Endodermal cell (in vitro differentiated cells): ENCODE measurements at regions not wholly inside any gene's neighbourhood (a gene's known extent, or its start where the extent isn't known, plus 50 kb on each side); places are given as distances from the start of the nearest gene placed in this dataset.

Source experiments
- DNase-seq: peaks from one replicate; pipeline ENCODE4 v3.0.0-alpha.2; 2017
- H3K27ac ChIP-seq: 2 replicates; pipeline ENCODE4 v1.5.1; 2013; ENCODE audit warnings: mild to moderate bottlenecking, low read depth, low read length, moderate library complexity
- H3K27me3 ChIP-seq: 2 replicates; pipeline ENCODE4 v1.6.1; 2013; ENCODE audit warnings: mild to moderate bottlenecking, low read length, moderate library complexity; ENCODE audit not compliant: insufficient read depth, control insufficient read depth, poor library complexity, severe bottlenecking
- H3K36me3 ChIP-seq: 2 replicates; pipeline ENCODE4 v1.7.0; 2013; ENCODE audit warnings: mild to moderate bottlenecking, low read length, moderate library complexity; ENCODE audit not compliant: control insufficient read depth, insufficient read depth
- H3K4me1 ChIP-seq: one replicate; pipeline ENCODE4 v1.7.0; 2013; ENCODE audit warnings: low read length; ENCODE audit not compliant: control insufficient read depth, insufficient read depth
- H3K4me3 ChIP-seq: 2 replicates; pipeline ENCODE4 v1.5.1; 2013; ENCODE audit warnings: mild to moderate bottlenecking, low read length, moderate library complexity
- H3K9ac ChIP-seq: 2 replicates; pipeline ENCODE4 v1.6.1; 2013; ENCODE audit warnings: mild to moderate bottlenecking, low read length, moderate library complexity; ENCODE audit not compliant: poor library complexity, severe bottlenecking; ENCODE audit errors: extremely low read depth
- H3K9me3 ChIP-seq: 2 replicates; pipeline ENCODE4 v1.6.1; 2013; ENCODE audit warnings: mild to moderate bottlenecking, low read length, moderate library complexity; ENCODE audit not compliant: control insufficient read depth
- H3K27ac Mint-ChIP-seq: 2 replicates; pipeline ENCODE4 v1.8.0; 2020; ENCODE audit warnings: mixed read lengths
- H3K27me3 Mint-ChIP-seq: 2 replicates; pipeline ENCODE4 v1.8.0; 2021; ENCODE audit warnings: mild to moderate bottlenecking, mixed read lengths; ENCODE audit not compliant: insufficient read depth
- H3K36me3 Mint-ChIP-seq: 2 replicates; pipeline ENCODE4 v1.8.0; 2020; ENCODE audit warnings: low read depth, mixed read lengths
- H3K4me1 Mint-ChIP-seq: 2 replicates; pipeline ENCODE4 v1.8.0; 2020; ENCODE audit warnings: mixed read lengths
- H3K4me3 Mint-ChIP-seq: 2 replicates; pipeline ENCODE4 v1.8.0; 2020; ENCODE audit warnings: mild to moderate bottlenecking, moderate library complexity, mixed read lengths
- H3K9me3 Mint-ChIP-seq: 2 replicates; pipeline ENCODE4 v1.8.0; 2020; ENCODE audit warnings: mild to moderate bottlenecking, mixed read lengths
- CTCF ChIP-seq: fragments of 200-600 bp; sonication (generic); conservative IDR thresholded peaks from 2 replicates; pipeline ENCODE4 v1.5.0; 2021; ENCODE audit warnings: antibody characterized with exemption, mild to moderate bottlenecking
- WGBS, 2 experiments: methylation state at CpG; one replicate each; pipeline versions ENCODE4 v1.1.5 to v1.1.7; 2013; ENCODE audit warnings: missing lambda C conversion rate in 2 of 2, mixed read lengths in 1 of 2; ENCODE audit not compliant: insufficient coverage in 1 of 2, insufficient read length in 1 of 2; 5-methylcytosine and 5-hydroxymethylcytosine counted together

- no peaks in the 10 kb centered on the region for H3K4me1 Mint-ChIP-seq
- no peak overlapping the region for H3K4me3 Mint-ChIP-seq
- no peaks in the 10 kb centered on the region for H3K27me3 ChIP-seq
- TF ChIP-seq CTCF = no peak
- no peaks in the 10 kb centered on the region for H3K36me3 ChIP-seq
- WGBS, 2 experiments = 83% methylated on average over 1 of the region's 1 CpG
- H3K9me3 ChIP-seq = no peaks in the 10 kb centered on the region
- DNase-seq = no peak
- H3K27ac Mint-ChIP-seq = no peak overlapping the region
- H3K9ac ChIP-seq = no peak overlapping the region
- no peaks in the 10 kb centered on the region for H3K27me3 Mint-ChIP-seq
- H3K36me3 Mint-ChIP-seq = peaks cover 2% of the 10 kb centered on the region
- H3K4me1 ChIP-seq = no peaks in the 10 kb centered on the region
- H3K27ac ChIP-seq = no peak overlapping the region
- peaks cover 2% of the 10 kb centered on the region for H3K9me3 Mint-ChIP-seq
- H3K4me3 ChIP-seq = no peak overlapping the region
These were observed 217.5 kb downstream of the RAP2B start for GRCh38 chr3:153379516-153379915.

GRCh38 chr3:153385343-153385742 is 223.3 kb downstream of the RAP2B start:
- Histone ChIP-seq H3K27ac (no peak overlapping the region), H3K36me3 (no peaks in the 10 kb centered on the region), H3K27me3 (no peaks in the 10 kb centered on the region), H3K9me3 (no peaks in the 10 kb centered on the region), H3K4me1 (no peaks in the 10 kb centered on the region), H3K9ac (no peak overlapping the region), H3K4me3 (no peak overlapping the region)
- Mint-ChIP-seq H3K9me3 (no peaks in the 10 kb centered on the region), H3K4me3 (no peak overlapping the region), H3K27ac (no peak overlapping the region), H3K27me3 (no peaks in the 10 kb centered on the region), H3K4me1 (no peaks in the 10 kb centered on the region), H3K36me3 (no peaks in the 10 kb centered on the region)
- DNase-seq = no peak
- no peak for TF ChIP-seq CTCF

GRCh38 chr3:153392363-153392762 is 230.3 kb downstream of the RAP2B start:
- Histone ChIP-seq H3K9ac (no peak overlapping the region), H3K27ac (no peak overlapping the region), H3K4me1 (no peaks in the 10 kb centered on the region), H3K4me3 (no peak overlapping the region), H3K36me3 (no peaks in the 10 kb centered on the region), H3K9me3 (peaks cover 13% of the 10 kb centered on the region), H3K27me3 (no peaks in the 10 kb centered on the region)
- no peak overlapping the region for H3K27ac Mint-ChIP-seq
- peaks cover 19% of the 10 kb centered on the region for H3K9me3 Mint-ChIP-seq
- H3K4me3 Mint-ChIP-seq = no peak overlapping the region
- peaks cover 5% of the 10 kb centered on the region for H3K36me3 Mint-ChIP-seq
- WGBS, 2 experiments = 99 to 100% methylated on average over 2 of the region's 2 CpGs
- no peak for DNase-seq
- H3K27me3 Mint-ChIP-seq = no peaks in the 10 kb centered on the region
- TF ChIP-seq CTCF = no peak
- peaks cover 5% of the 10 kb centered on the region for H3K4me1 Mint-ChIP-seq
